ENCODE measurements at regions not wholly inside any gene's neighbourhood (a gene's known extent, or its start where the extent isn't known, plus 50 kb on each side); places are given as distances from the start of the nearest gene placed in this dataset.

DNA sequence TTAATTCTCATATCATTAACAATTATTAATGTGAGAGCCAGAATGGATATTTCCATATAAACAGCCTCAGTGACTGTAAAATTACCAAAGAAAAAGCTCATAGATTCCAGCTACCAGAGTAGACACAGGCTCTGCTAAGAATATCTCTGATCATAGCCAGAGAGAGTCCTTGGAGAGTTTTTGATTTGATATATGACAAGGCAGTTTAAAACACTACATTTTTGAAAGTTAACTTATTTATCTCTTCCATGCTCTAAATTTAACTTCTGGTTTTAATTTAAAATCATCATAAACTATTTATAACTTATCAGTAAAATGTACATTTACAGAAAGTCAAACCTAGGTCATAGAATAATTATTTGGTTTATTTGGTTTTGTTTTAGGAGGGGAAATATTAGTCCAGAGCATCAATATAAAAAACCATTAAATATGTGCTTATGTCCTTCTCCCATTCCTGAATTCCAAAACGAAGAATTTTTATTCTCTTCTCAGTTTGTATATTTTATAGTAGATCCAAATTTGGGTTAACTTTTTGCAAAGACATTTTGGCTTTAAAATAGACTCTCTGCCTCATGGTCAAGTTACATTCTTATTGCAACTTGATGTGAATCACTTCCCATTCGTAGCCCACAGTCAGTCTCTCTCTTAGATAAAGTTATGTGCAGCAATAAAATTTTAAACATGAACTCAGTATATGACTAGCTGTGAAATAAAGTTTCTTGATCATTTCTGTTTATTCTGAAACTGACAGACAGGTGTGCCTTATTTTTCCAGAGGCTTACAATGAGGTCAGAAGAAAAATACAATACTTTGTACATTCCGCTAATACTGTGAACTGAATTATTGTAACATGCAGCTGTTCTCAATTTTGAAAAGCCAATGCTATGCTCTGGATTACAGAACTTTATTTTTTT, 267.1 kb downstream of the PAPSS1 start:
- TF ChIP-seq POLR2A (IDR thresholded peaks at IDR 0.05): no peak
- TF ChIP-seq, protein P1, sequence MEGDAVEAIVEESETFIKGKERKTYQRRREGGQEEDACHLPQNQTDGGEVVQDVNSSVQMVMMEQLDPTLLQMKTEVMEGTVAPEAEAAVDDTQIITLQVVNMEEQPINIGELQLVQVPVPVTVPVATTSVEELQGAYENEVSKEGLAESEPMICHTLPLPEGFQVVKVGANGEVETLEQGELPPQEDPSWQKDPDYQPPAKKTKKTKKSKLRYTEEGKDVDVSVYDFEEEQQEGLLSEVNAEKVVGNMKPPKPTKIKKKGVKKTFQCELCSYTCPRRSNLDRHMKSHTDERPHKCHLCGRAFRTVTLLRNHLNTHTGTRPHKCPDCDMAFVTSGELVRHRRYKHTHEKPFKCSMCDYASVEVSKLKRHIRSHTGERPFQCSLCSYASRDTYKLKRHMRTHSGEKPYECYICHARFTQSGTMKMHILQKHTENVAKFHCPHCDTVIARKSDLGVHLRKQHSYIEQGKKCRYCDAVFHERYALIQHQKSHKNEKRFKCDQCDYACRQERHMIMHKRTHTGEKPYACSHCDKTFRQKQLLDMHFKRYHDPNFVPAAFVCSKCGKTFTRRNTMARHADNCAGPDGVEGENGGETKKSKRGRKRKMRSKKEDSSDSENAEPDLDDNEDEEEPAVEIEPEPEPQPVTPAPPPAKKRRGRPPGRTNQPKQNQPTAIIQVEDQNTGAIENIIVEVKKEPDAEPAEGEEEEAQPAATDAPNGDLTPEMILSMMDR (IDR thresholded peaks at IDR 0.05 in 4 of 5, conservative IDR thresholded peaks at IDR 0.05 in 1 of 5): no peak

All from gastrocnemius medialis (tissue), 4 donors.